GM23338 (cell line): ENCODE measurements at regions not wholly inside any gene's neighbourhood (a gene's known extent, or its start where the extent isn't known, plus 50 kb on each side); places are given as distances from the start of the nearest gene placed in this dataset.

ENCODE experiments used
- ATAC-seq: fragments of 200-7000 bp; cut with Tn5 transposase; 3 replicates; pipeline ENCODE4 v1.9.1; 2020
- DNase-seq: peaks from one replicate; pipeline ENCODE4 v3.0.0-alpha.2; 2015; ENCODE audit warnings: low spot score
- H2AFZ ChIP-seq: fragments of 200-600 bp; sonication (generic); 2 replicates; pipeline ENCODE4 v1.8.0; 2016; ENCODE audit warnings: antibody characterized with exemption, mild to moderate bottlenecking, moderate library complexity
- H3F3A ChIP-seq: fragments of 200-600 bp; sonication (generic); replicated peaks from 2 replicates; pipeline ENCODE4 v1.8.0; 2017; ENCODE audit warnings: antibody characterized with exemption, mixed run types, low read depth
- H3K27ac ChIP-seq: fragments of 200-600 bp; sonication (generic); 2 replicates; pipeline ENCODE4 v1.6.1; 2016; ENCODE audit warnings: low read depth
- H3K27me3 ChIP-seq: fragments of 200-600 bp; sonication (generic); 2 replicates; pipeline ENCODE4 v1.8.0; 2016; ENCODE audit warnings: mild to moderate bottlenecking, mixed run types, moderate library complexity; ENCODE audit not compliant: insufficient read depth
- H3K36me3 ChIP-seq: fragments of 200-600 bp; sonication (generic); 2 replicates; pipeline ENCODE4 v1.8.0; 2016; ENCODE audit warnings: mild to moderate bottlenecking; ENCODE audit not compliant: insufficient read depth
- H3K4me1 ChIP-seq: fragments of 200-600 bp; sonication (generic); 2 replicates; pipeline ENCODE4 v1.8.0; 2016; ENCODE audit warnings: mild to moderate bottlenecking, moderate library complexity; ENCODE audit not compliant: insufficient read depth
- H3K4me2 ChIP-seq: fragments of 200-600 bp; sonication (generic); 2 replicates; pipeline ENCODE4 v1.7.1; 2017; ENCODE audit warnings: mixed run types
- H3K4me3 ChIP-seq: fragments of 200-600 bp; sonication (generic); 2 replicates; pipeline ENCODE4 v1.6.1; 2016; ENCODE audit warnings: mixed run types
- H3K79me2 ChIP-seq: fragments of 200-600 bp; sonication (generic); replicated peaks from 2 replicates; pipeline ENCODE4 v1.8.0; 2017; ENCODE audit warnings: mild to moderate bottlenecking; ENCODE audit not compliant: insufficient read depth
- H3K9me2 ChIP-seq: fragments of 200-600 bp; sonication (generic); 2 replicates; pipeline ENCODE4 v1.8.0; 2017; ENCODE audit not compliant: insufficient read depth
- H4K20me1 ChIP-seq: fragments of 200-600 bp; sonication (generic); replicated peaks from 2 replicates; pipeline ENCODE4 v1.8.0; 2017; ENCODE audit warnings: mild to moderate bottlenecking; ENCODE audit not compliant: insufficient read depth
- H3K27ac Mint-ChIP-seq: 2 replicates; pipeline ENCODE4 v1.8.0; 2020; ENCODE audit warnings: inconsistent platforms, mild to moderate bottlenecking, moderate library complexity, mixed read lengths
- H3K27me3 Mint-ChIP-seq: 3 replicates; pipeline ENCODE4 v1.8.0; 2022; ENCODE audit warnings: low read depth, mild to moderate bottlenecking, moderate library complexity, mixed read lengths, inconsistent platforms; ENCODE audit not compliant: insufficient read depth, poor library complexity
- H3K36me3 Mint-ChIP-seq: 3 replicates; pipeline ENCODE4 v1.8.0; 2021; ENCODE audit warnings: low read depth, mild to moderate bottlenecking, inconsistent platforms, moderate library complexity, mixed read lengths
- H3K4me1 Mint-ChIP-seq: 3 replicates; pipeline ENCODE4 v1.8.0; 2020; ENCODE audit warnings: mild to moderate bottlenecking, inconsistent platforms, mixed read lengths
- H3K4me3 Mint-ChIP-seq: 3 replicates; pipeline ENCODE4 v1.8.0; 2021; ENCODE audit warnings: moderate library complexity, mild to moderate bottlenecking, inconsistent platforms, mixed read lengths
- H3K9me3 Mint-ChIP-seq: 3 replicates; pipeline ENCODE4 v1.8.0; 2020; ENCODE audit warnings: moderate library complexity, mild to moderate bottlenecking, inconsistent platforms, mixed read lengths
- CREB1 ChIP-seq: fragments of 250-450 bp; sonication (Bioruptor Pico); IDR thresholded peaks from 2 replicates; pipeline ENCODE4 v1.5.0; 2020; ENCODE audit warnings: low read depth, mild to moderate bottlenecking, moderate library complexity
- ETS1 ChIP-seq: IDR thresholded peaks from 2 replicates; pipeline ENCODE4 v1.6.1; 2016; ENCODE audit warnings: antibody characterized with exemption
- EZH2 ChIP-seq: fragments of 200-600 bp; sonication (generic); IDR thresholded peaks from one replicate; pipeline ENCODE4 v1.8.0; 2017; ENCODE audit warnings: antibody characterized with exemption, mild to moderate bottlenecking, low read depth; ENCODE audit not compliant: unreplicated experiment
- EZH2phosphoT487 ChIP-seq: fragments of 200-600 bp; sonication (generic); IDR thresholded peaks from one replicate; pipeline ENCODE4 v1.8.1; 2018; ENCODE audit warnings: antibody characterized with exemption; ENCODE audit not compliant: unreplicated experiment
- JUNB ChIP-seq: IDR thresholded peaks from one replicate; pipeline ENCODE4 v1.6.1; 2016; ENCODE audit warnings: antibody characterized with exemption; ENCODE audit not compliant: unreplicated experiment
- NANOG ChIP-seq: IDR thresholded peaks from 2 replicates; pipeline ENCODE4 v1.6.1; 2016; ENCODE audit warnings: antibody characterized with exemption, borderline replicate concordance
- POLR2AphosphoS5 ChIP-seq: IDR thresholded peaks from 2 replicates; pipeline ENCODE4 v1.6.1; 2016; ENCODE audit warnings: antibody characterized with exemption, low read depth
- STAT1 ChIP-seq: IDR thresholded peaks from one replicate; pipeline ENCODE4 v1.6.1; 2016; ENCODE audit warnings: antibody characterized with exemption; ENCODE audit not compliant: unreplicated experiment
- ZNF114 ChIP-seq: fragments of 250-450 bp; sonication (Bioruptor Pico); IDR thresholded peaks from 2 replicates; pipeline ENCODE4 v1.5.0; 2020; ENCODE audit warnings: mild to moderate bottlenecking, moderate library complexity
- ZNF331 ChIP-seq: fragments of 250-450 bp; sonication (Bioruptor Pico); IDR thresholded peaks from 2 replicates; pipeline ENCODE4 v1.5.0; 2020; ENCODE audit warnings: low read depth, mild to moderate bottlenecking, moderate library complexity
- TF ChIP-seq, protein P1 (sequence below): IDR thresholded peaks from one replicate; pipeline ENCODE4 v1.6.1; 2018; ENCODE audit warnings: antibody characterized with exemption; ENCODE audit not compliant: unreplicated experiment
- TF ChIP-seq, protein P2 (sequence below), 2 experiments: fragments of 200-600 bp in 1 of 2; sonication (generic) in 1 of 2; conservative IDR thresholded peaks; 2 replicates each; pipeline versions ENCODE4 v1.5.1 to v1.6.1; 2016 to 2017; ENCODE audit warnings: antibody characterized with exemption in 2 of 2, low read depth in 2 of 2, mild to moderate bottlenecking in 2 of 2, moderate library complexity in 1 of 2
- TF ChIP-seq, protein P3 (sequence below): fragments of 250-450 bp; sonication (Bioruptor Pico); IDR thresholded peaks from 2 replicates; pipeline ENCODE4 v1.5.0; 2020; ENCODE audit warnings: mild to moderate bottlenecking, moderate library complexity

GRCh38 chr1:30507401-30508174 lies 215.8 kb downstream of the MATN1 start:
- no peak overlapping the region for H3K27ac Mint-ChIP-seq
- Histone ChIP-seq H3K9me2 (no peaks in the 10 kb centered on the region), H3K4me2 (no peak overlapping the region), H3F3A (no peaks in the 10 kb centered on the region), H3K79me2 (no peaks in the 10 kb centered on the region), H4K20me1 (no peaks in the 10 kb centered on the region), H3K27ac (no peak overlapping the region), H3K27me3 (no peaks in the 10 kb centered on the region), H3K36me3 (no peaks in the 10 kb centered on the region), H3K4me3 (no peak overlapping the region), H3K4me1 (no peaks in the 10 kb centered on the region), H2AFZ (no peak overlapping the region)
- ATAC-seq, result no peak
- no peak for DNase-seq
- no peaks in the 10 kb centered on the region; the same call in 2 of the 3 replicates for H3K36me3 Mint-ChIP-seq
- TF ChIP-seq POLR2AphosphoS5, result no peak
- TF ChIP-seq, protein P1, sequence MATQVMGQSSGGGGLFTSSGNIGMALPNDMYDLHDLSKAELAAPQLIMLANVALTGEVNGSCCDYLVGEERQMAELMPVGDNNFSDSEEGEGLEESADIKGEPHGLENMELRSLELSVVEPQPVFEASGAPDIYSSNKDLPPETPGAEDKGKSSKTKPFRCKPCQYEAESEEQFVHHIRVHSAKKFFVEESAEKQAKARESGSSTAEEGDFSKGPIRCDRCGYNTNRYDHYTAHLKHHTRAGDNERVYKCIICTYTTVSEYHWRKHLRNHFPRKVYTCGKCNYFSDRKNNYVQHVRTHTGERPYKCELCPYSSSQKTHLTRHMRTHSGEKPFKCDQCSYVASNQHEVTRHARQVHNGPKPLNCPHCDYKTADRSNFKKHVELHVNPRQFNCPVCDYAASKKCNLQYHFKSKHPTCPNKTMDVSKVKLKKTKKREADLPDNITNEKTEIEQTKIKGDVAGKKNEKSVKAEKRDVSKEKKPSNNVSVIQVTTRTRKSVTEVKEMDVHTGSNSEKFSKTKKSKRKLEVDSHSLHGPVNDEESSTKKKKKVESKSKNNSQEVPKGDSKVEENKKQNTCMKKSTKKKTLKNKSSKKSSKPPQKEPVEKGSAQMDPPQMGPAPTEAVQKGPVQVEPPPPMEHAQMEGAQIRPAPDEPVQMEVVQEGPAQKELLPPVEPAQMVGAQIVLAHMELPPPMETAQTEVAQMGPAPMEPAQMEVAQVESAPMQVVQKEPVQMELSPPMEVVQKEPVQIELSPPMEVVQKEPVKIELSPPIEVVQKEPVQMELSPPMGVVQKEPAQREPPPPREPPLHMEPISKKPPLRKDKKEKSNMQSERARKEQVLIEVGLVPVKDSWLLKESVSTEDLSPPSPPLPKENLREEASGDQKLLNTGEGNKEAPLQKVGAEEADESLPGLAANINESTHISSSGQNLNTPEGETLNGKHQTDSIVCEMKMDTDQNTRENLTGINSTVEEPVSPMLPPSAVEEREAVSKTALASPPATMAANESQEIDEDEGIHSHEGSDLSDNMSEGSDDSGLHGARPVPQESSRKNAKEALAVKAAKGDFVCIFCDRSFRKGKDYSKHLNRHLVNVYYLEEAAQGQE, result no peak
- TF ChIP-seq ZNF331 (CRISPR knock-in tag), result no peak
- no peak for TF ChIP-seq EZH2phosphoT487
- no peak for TF ChIP-seq ETS1
- no peak for TF ChIP-seq CREB1 (CRISPR knock-in tag)
- no peak for TF ChIP-seq JUNB
- TF ChIP-seq, protein P2, sequence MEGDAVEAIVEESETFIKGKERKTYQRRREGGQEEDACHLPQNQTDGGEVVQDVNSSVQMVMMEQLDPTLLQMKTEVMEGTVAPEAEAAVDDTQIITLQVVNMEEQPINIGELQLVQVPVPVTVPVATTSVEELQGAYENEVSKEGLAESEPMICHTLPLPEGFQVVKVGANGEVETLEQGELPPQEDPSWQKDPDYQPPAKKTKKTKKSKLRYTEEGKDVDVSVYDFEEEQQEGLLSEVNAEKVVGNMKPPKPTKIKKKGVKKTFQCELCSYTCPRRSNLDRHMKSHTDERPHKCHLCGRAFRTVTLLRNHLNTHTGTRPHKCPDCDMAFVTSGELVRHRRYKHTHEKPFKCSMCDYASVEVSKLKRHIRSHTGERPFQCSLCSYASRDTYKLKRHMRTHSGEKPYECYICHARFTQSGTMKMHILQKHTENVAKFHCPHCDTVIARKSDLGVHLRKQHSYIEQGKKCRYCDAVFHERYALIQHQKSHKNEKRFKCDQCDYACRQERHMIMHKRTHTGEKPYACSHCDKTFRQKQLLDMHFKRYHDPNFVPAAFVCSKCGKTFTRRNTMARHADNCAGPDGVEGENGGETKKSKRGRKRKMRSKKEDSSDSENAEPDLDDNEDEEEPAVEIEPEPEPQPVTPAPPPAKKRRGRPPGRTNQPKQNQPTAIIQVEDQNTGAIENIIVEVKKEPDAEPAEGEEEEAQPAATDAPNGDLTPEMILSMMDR (conservative IDR thresholded peaks at IDR 0.05; ENCODE audit: low read depth in 2 of 2), result no peak
- TF ChIP-seq, protein P3, sequence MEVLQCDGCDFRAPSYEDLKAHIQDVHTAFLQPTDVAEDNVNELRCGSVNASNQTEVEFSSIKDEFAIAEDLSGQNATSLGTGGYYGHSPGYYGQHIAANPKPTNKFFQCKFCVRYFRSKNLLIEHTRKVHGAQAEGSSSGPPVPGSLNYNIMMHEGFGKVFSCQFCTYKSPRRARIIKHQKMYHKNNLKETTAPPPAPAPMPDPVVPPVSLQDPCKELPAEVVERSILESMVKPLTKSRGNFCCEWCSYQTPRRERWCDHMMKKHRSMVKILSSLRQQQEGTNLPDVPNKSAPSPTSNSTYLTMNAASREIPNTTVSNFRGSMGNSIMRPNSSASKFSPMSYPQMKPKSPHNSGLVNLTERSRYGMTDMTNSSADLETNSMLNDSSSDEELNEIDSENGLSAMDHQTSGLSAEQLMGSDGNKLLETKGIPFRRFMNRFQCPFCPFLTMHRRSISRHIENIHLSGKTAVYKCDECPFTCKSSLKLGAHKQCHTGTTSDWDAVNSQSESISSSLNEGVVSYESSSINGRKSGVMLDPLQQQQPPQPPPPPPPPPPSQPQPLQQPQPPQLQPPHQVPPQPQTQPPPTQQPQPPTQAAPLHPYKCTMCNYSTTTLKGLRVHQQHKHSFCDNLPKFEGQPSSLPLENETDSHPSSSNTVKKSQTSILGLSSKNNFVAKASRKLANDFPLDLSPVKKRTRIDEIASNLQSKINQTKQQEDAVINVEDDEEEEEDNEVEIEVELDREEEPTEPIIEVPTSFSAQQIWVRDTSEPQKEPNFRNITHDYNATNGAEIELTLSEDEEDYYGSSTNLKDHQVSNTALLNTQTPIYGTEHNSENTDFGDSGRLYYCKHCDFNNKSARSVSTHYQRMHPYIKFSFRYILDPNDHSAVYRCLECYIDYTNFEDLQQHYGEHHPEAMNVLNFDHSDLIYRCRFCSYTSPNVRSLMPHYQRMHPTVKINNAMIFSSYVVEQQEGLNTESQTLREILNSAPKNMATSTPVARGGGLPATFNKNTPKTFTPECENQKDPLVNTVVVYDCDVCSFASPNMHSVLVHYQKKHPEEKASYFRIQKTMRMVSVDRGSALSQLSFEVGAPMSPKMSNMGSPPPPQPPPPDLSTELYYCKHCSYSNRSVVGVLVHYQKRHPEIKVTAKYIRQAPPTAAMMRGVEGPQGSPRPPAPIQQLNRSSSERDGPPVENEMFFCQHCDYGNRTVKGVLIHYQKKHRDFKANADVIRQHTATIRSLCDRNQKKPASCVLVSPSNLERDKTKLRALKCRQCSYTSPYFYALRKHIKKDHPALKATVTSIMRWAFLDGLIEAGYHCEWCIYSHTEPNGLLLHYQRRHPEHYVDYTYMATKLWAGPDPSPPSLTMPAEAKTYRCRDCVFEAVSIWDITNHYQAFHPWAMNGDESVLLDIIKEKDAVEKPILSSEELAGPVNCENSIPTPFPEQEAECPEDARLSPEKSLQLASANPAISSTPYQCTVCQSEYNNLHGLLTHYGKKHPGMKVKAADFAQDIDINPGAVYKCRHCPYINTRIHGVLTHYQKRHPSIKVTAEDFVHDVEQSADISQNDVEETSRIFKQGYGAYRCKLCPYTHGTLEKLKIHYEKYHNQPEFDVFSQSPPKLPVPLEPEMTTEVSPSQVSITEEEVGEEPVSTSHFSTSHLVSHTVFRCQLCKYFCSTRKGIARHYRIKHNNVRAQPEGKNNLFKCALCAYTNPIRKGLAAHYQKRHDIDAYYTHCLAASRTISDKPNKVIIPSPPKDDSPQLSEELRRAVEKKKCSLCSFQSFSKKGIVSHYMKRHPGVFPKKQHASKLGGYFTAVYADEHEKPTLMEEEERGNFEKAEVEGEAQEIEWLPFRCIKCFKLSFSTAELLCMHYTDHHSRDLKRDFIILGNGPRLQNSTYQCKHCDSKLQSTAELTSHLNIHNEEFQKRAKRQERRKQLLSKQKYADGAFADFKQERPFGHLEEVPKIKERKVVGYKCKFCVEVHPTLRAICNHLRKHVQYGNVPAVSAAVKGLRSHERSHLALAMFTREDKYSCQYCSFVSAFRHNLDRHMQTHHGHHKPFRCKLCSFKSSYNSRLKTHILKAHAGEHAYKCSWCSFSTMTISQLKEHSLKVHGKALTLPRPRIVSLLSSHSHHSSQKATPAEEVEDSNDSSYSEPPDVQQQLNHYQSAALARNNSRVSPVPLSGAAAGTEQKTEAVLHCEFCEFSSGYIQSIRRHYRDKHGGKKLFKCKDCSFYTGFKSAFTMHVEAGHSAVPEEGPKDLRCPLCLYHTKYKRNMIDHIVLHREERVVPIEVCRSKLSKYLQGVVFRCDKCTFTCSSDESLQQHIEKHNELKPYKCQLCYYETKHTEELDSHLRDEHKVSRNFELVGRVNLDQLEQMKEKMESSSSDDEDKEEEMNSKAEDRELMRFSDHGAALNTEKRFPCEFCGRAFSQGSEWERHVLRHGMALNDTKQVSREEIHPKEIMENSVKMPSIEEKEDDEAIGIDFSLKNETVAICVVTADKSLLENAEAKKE (CRISPR knock-in tag), result no peak
- TF ChIP-seq NANOG, result no peak
- no peak for TF ChIP-seq STAT1
- no peak for TF ChIP-seq ZNF114 (CRISPR knock-in tag)
- no peak for TF ChIP-seq EZH2
- peaks cover 18% of the 10 kb centered on the region for H3K4me1 Mint-ChIP-seq
- no peak overlapping the region for H3K4me3 Mint-ChIP-seq
- H3K27me3 Mint-ChIP-seq, result no peaks in the 10 kb centered on the region
- no peaks in the 10 kb centered on the region; the same call in 1 of the 3 replicates for H3K9me3 Mint-ChIP-seq
